Left lung (tissue), 4 donors: ENCODE measurements at regions not wholly inside any gene's neighbourhood (a gene's known extent, or its start where the extent isn't known, plus 50 kb on each side); places are given as distances from the start of the nearest gene placed in this dataset.

Source experiments
- ATAC-seq: fragments of 200-7000 bp; cut with Tn5 transposase; one replicate; pipeline ENCODE4 v1.9.1; 2020; ENCODE audit warnings: moderate library complexity
- DNase-seq, 4 donors: peaks; one replicate each; pipeline ENCODE4 v3.0.0-alpha.2; 2013 to 2020
- H3K27ac ChIP-seq, 2 donors: fragments of 200-600 bp; sonication (generic) in 1 of 2; one replicate each; pipeline versions ENCODE4 v1.5.0 to v1.8.0; 2020 to 2021
- H3K27me3 ChIP-seq, 2 donors: fragments of 200-600 bp; sonication (generic) in 1 of 2; one replicate each; pipeline versions ENCODE4 v1.5.0 to v1.8.0; 2020 to 2021
- H3K36me3 ChIP-seq, 2 donors: fragments of 200-600 bp; sonication (generic) in 1 of 2; one replicate each; pipeline versions ENCODE4 v1.5.0 to v1.8.0; 2020 to 2021
- H3K4me1 ChIP-seq, 2 donors: fragments of 200-600 bp; one replicate each; pipeline ENCODE4 v1.8.0; 2021
- H3K4me3 ChIP-seq, 2 donors: fragments of 200-600 bp; sonication (generic) in 1 of 2; one replicate each; pipeline versions ENCODE4 v1.5.0 to v1.8.0; 2020 to 2021; ENCODE audit warnings: mild to moderate bottlenecking in 1 of 2
- H3K9me3 ChIP-seq, 2 donors: fragments of 200-600 bp; sonication (generic) in 1 of 2; one replicate each; pipeline versions ENCODE4 v1.5.0 to v1.8.0; 2020 to 2021
- intact Hi-C, 2 donors: fragments of 100-400 bp; cut with DNase I; formaldehyde crosslinking; loops; one replicate each; pipeline versions ENCODE4 v1.11.2 to v1.14.2; 2022
- TF ChIP-seq, protein P1 (sequence below), 2 donors: fragments of 200-600 bp; sonication (generic) in 1 of 2; IDR thresholded peaks; one replicate each; pipeline versions ENCODE4 v1.5.0 to v1.8.0; 2021; ENCODE audit warnings: antibody characterized with exemption in 2 of 2
- donor health status: DM: no; HTN: yes; CAD: no.
- donor health status: DM: no; HTN: no; CAD: no.

DNA sequence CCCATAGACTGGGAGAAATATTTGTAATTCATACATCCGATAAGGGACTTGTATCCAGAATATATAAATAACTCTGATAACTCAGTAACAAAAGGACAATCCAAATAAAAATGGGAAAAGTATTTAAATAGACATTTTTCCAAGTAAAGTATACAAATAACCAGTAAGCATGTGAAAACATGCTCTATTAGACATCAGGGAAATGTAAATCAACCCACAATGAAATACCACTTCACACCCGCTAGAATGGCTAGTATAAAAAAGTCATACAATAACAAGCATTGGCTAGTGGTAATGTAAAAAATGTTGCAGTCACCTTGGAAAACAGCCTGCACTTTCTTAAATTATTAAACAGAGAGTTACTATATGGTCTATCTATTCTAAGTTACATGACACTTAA, 650.7 kb downstream of the C12orf50 start:
- intact Hi-C loops = no loop called here
- Histone ChIP-seq H3K27me3 (no peaks in the 10 kb centered on the region), H3K36me3 (no peaks in the 10 kb centered on the region), H3K27ac (no peak overlapping the region), H3K4me3 (no peak overlapping the region), H3K9me3 (peaks cover 0 to 8% of the 10 kb centered on the region in 2 donors), H3K4me1 (no peaks in the 10 kb centered on the region)
- DNase-seq = no peak
- TF ChIP-seq, protein P1, sequence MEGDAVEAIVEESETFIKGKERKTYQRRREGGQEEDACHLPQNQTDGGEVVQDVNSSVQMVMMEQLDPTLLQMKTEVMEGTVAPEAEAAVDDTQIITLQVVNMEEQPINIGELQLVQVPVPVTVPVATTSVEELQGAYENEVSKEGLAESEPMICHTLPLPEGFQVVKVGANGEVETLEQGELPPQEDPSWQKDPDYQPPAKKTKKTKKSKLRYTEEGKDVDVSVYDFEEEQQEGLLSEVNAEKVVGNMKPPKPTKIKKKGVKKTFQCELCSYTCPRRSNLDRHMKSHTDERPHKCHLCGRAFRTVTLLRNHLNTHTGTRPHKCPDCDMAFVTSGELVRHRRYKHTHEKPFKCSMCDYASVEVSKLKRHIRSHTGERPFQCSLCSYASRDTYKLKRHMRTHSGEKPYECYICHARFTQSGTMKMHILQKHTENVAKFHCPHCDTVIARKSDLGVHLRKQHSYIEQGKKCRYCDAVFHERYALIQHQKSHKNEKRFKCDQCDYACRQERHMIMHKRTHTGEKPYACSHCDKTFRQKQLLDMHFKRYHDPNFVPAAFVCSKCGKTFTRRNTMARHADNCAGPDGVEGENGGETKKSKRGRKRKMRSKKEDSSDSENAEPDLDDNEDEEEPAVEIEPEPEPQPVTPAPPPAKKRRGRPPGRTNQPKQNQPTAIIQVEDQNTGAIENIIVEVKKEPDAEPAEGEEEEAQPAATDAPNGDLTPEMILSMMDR (IDR thresholded peaks at IDR 0.05) = no peak
- no peak for ATAC-seq

DNA sequence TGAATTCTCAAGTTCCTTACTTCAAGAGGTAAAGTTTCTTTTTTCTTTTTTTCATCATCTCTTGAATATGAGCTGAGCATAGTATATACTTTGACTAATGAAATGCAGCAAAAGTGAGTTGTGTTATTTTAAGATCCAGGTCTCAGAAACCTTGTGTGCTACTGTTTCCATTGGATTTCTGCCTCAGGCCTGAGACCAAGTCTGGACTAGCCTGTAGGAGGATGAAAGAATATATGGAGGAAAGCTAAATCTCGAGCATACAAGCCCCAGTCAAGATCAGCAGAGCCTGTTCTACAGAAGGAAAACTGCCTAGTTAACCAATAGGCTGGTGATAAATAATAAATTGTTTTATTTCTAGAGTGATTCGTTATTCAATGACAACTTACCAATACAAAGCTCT, 652.5 kb downstream of the C12orf50 start:
- Histone ChIP-seq H3K9me3 (peaks cover 0 to 12% of the 10 kb centered on the region in 2 donors), H3K36me3 (no peaks in the 10 kb centered on the region), H3K4me3 (no peak overlapping the region), H3K27me3 (no peaks in the 10 kb centered on the region), H3K27ac (no peak overlapping the region), H3K4me1 (no peaks in the 10 kb centered on the region)
- no peak for ATAC-seq
- TF ChIP-seq, protein P1 (IDR thresholded peaks at IDR 0.05) = no peak
- DNase-seq = no peak
- intact Hi-C loops = no loop called here

DNA sequence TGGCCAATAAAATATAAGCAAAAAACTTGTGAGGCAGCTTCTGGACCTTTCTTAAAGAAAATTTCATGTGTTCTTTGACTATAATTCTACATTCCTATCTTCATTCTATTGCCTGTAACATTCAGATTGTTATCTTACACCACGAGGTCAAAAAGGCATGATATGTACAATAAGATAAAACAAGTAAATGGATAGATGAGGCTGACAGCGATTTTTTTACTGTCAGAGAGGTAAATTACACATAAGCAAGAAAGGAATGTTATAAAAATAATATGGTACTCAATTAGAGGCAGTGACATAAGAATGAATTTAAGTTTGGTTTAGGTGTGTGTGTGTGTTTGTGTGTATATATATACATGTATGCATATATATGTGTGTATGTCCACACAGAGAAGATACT, 660.0 kb downstream of the C12orf50 start:
- Histone ChIP-seq H3K27me3 (no peaks in the 10 kb centered on the region), H3K4me1 (no peaks in the 10 kb centered on the region), H3K27ac (no peak overlapping the region), H3K36me3 (no peaks in the 10 kb centered on the region), H3K9me3 (peaks cover 0 to 5% of the 10 kb centered on the region in 2 donors), H3K4me3 (no peak overlapping the region)
- no peak for ATAC-seq
- intact Hi-C loops = no loop called here
- TF ChIP-seq, protein P1 (IDR thresholded peaks at IDR 0.05) = no peak
- DNase-seq = no peak

DNA sequence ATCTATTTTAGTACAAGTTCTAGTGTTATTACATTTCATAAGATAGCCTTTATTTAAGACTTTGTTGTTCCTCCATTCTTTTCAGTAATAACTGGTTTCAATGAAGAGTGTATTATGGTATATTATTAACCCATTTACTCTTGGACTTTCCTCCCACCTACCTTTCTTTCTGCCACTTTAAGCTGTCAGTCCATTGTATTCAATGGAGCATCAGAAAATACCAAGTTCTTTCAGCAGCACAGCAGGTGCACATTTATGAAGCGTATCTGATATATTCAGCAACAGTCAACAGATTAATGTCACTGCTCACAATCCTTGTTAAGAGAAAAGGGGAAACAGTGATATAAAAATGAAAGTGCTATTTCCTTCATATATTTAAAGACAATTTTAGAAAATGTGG, 660.9 kb downstream of the C12orf50 start:
- Histone ChIP-seq H3K27ac (no peak overlapping the region), H3K36me3 (no peaks in the 10 kb centered on the region), H3K4me3 (no peak overlapping the region), H3K9me3 (peaks cover 0 to 10% of the 10 kb centered on the region in 2 donors), H3K4me1 (no peaks in the 10 kb centered on the region), H3K27me3 (no peaks in the 10 kb centered on the region)
- ATAC-seq (no peak), DNase-seq (no peak)
- intact Hi-C loops = no loop called here
- TF ChIP-seq, protein P1 (IDR thresholded peaks at IDR 0.05) = no peak

DNA sequence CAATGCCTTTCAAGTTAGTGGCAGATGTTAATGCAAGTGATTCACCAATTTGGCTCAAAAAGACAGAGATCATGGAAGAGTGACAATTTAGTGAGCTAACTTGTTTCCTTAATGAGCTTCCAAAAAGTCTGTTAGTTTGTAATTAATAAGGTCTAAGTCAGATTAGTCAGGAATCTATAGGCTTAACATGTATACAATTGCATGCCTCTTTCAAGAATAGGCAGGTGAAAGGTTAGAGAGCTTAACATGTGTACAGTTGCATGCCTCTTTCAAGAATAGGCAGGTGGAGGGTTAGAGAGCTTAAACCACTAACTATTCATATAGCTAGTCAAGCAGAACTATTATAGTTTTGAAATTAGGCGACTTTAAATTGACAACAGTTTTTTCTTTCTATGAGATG, 663.8 kb downstream of the C12orf50 start:
- no peaks in the 10 kb centered on the region for H3K36me3 ChIP-seq
- H3K27me3 ChIP-seq = no peaks in the 10 kb centered on the region
- DNase-seq (no peak), ATAC-seq (no peak)
- TF ChIP-seq, protein P1 (IDR thresholded peaks at IDR 0.05) = no peak
- H3K4me3 ChIP-seq = no peak overlapping the region
- no peak overlapping the region for H3K27ac ChIP-seq
- no peaks in the 10 kb centered on the region for H3K4me1 ChIP-seq
- peaks cover 0 to 27% of the 10 kb centered on the region in 2 donors for H3K9me3 ChIP-seq
- intact Hi-C loops = no loop called here
